Ascending aorta (tissue), 2 donors: ENCODE measurements at regions not wholly inside any gene's neighbourhood (a gene's known extent, or its start where the extent isn't known, plus 50 kb on each side); places are given as distances from the start of the nearest gene placed in this dataset.

ENCODE experiments used
- DNase-seq, 2 donors: peaks; one replicate each; pipeline ENCODE4 v3.0.0-alpha.2; 2019; ENCODE audit warnings: low spot score in 2 of 2
- H3K27ac ChIP-seq, 2 donors: fragments of 200-600 bp; sonication (generic); one replicate each; pipeline ENCODE4 v1.5.1; 2016 to 2017; ENCODE audit warnings: mild to moderate bottlenecking in 1 of 2
- H3K27me3 ChIP-seq: fragments of 200-600 bp; sonication (generic); one replicate; pipeline ENCODE4 v1.5.1; 2017
- H3K36me3 ChIP-seq, 2 donors: fragments of 200-600 bp; sonication (generic); one replicate each; pipeline ENCODE4 v1.5.1; 2016
- H3K4me1 ChIP-seq, 2 donors: fragments of 200-600 bp; sonication (generic); one replicate each; pipeline ENCODE4 v1.5.1; 2016 to 2017; ENCODE audit warnings: mild to moderate bottlenecking in 1 of 2
- H3K4me3 ChIP-seq, 2 donors: fragments of 200-600 bp; sonication (generic); one replicate each; pipeline ENCODE4 v1.5.1; 2016 to 2017; ENCODE audit warnings: mild to moderate bottlenecking in 1 of 2
- H3K9me3 ChIP-seq, 2 donors: fragments of 200-600 bp; sonication (generic); one replicate each; pipeline ENCODE4 v1.5.1; 2016
- intact Hi-C: fragments of 100-400 bp; cut with DNase I; formaldehyde crosslinking; loops from one replicate; pipeline ENCODE4 v1.15.1; 2023
- TF ChIP-seq, protein P1 (sequence below), 3 experiments: fragments of 200-600 bp in 2 of 3; fragments of 450-650 bp in 1 of 3; sonication (generic) in 2 of 3; IDR thresholded peaks; one replicate each; pipeline ENCODE4 v1.5.1; 2016 to 2019; ENCODE audit warnings: antibody characterized with exemption in 3 of 3, mild to moderate bottlenecking in 1 of 3, moderate library complexity in 1 of 3

DNA sequence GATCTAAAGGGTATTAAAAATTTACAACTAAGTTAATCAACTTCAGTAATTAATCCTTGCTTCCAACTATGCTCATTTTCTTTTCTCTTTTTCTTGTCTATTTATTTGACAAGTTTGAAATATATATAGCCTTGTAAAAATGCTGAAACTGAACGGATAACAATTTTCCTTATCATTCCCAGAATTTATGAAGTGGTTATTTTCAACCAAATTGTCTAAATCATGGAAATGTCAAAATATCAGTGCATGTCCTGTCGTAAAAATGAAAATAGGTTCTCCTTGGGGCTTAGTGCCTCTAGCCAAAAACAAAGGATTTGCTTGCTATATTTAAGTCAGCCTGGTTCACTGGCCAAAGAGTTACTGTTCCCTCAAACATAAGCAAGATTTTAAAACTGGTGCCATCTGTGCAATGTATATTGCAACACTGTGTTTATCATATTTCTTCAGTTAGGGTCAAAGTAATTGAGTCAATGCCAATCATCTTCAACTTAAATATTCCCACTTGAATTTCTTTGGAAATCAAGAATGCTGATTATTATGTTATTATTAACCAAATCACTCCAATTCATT lies 798.3 kb downstream of the MAT2B start:
- no peaks in the 10 kb centered on the region for H3K36me3 ChIP-seq
- no peak for DNase-seq
- TF ChIP-seq, protein P1, sequence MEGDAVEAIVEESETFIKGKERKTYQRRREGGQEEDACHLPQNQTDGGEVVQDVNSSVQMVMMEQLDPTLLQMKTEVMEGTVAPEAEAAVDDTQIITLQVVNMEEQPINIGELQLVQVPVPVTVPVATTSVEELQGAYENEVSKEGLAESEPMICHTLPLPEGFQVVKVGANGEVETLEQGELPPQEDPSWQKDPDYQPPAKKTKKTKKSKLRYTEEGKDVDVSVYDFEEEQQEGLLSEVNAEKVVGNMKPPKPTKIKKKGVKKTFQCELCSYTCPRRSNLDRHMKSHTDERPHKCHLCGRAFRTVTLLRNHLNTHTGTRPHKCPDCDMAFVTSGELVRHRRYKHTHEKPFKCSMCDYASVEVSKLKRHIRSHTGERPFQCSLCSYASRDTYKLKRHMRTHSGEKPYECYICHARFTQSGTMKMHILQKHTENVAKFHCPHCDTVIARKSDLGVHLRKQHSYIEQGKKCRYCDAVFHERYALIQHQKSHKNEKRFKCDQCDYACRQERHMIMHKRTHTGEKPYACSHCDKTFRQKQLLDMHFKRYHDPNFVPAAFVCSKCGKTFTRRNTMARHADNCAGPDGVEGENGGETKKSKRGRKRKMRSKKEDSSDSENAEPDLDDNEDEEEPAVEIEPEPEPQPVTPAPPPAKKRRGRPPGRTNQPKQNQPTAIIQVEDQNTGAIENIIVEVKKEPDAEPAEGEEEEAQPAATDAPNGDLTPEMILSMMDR (IDR thresholded peaks at IDR 0.05) = no peak
- intact Hi-C loops = no loop called here
- H3K27ac ChIP-seq = no peak overlapping the region
- H3K4me1 ChIP-seq = no peaks in the 10 kb centered on the region
- H3K9me3 ChIP-seq = no peaks in the 10 kb centered on the region
- no peaks in the 10 kb centered on the region for H3K27me3 ChIP-seq
- H3K4me3 ChIP-seq = no peak overlapping the region

DNA sequence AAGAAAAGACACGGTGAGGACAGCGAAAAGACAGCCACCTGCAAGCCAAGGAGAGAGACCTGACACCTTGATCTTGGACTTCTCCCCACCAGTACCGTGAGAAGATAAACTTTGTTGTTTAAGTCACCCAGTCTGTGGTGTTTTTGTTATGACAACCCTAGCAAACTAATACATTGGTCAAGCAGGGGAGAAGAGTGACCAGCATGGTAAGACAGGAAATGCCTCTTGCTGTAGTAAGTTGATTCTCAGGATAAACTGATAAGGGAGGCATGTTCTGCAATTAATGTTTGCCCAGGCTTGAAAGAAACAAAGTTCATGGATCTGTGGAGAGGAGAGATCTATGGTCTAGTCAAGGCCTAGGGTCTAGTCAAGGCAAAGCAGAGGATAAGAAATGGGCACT lies 801.2 kb downstream of the MAT2B start:
- TF ChIP-seq, protein P1 (IDR thresholded peaks at IDR 0.05) = no peak

DNA sequence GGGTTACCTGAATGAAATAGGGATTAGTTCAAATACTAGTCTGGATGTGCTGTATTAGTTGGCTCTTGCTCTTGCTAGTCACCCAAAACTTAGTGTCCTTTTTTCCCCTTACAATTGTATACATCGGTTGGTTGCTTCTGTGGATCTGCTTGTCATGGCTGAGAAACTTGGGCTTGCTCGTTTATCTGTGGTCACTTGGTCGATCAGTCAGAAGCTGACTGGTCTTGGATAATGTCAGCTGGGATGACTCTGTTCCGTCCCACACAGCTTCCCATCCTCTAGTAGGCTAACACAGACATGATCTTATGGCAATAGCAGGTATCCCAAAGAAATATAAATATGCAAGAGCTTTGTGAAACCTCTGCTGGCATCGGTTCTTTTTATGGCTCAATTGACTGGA lies 807.4 kb downstream of the MAT2B start:
- H3K36me3 ChIP-seq = no peaks in the 10 kb centered on the region
- no peak overlapping the region for H3K4me3 ChIP-seq
- intact Hi-C loops = no loop called here
- no peaks in the 10 kb centered on the region for H3K9me3 ChIP-seq
- no peaks in the 10 kb centered on the region for H3K4me1 ChIP-seq
- no peak overlapping the region for H3K27ac ChIP-seq
- no peaks in the 10 kb centered on the region for H3K27me3 ChIP-seq
- TF ChIP-seq, protein P1 (IDR thresholded peaks at IDR 0.05) = no peak
- no peak for DNase-seq

More for the DNA sequence above, 801.2 kb downstream of the MAT2B start:
- Histone ChIP-seq H3K27ac (no peak overlapping the region), H3K4me1 (no peaks in the 10 kb centered on the region), H3K27me3 (no peaks in the 10 kb centered on the region), H3K4me3 (no peak overlapping the region), H3K9me3 (no peaks in the 10 kb centered on the region), H3K36me3 (no peaks in the 10 kb centered on the region)
- DNase-seq = no peak
- intact Hi-C loops = no loop called here

DNA sequence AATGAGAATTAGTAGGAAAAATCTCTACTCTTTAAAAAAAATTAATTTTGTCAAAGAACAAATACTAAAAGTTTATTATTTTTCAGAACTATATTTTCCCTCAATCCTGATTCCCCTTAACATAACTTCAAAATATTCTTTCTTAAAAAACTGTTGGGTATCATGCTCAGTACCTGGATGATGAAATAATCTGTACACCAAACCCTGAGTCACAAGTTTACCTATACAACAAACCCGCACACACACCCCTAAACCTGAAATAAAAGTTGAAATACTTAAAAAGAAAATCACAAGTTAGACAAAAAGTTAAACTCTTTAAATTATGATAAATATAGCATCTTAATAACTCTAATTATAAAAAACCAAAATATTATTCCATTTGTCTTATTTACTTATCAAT lies 812.3 kb downstream of the MAT2B start:
- Histone ChIP-seq H3K9me3 (no peaks in the 10 kb centered on the region), H3K27ac (no peak overlapping the region), H3K27me3 (no peaks in the 10 kb centered on the region), H3K36me3 (no peaks in the 10 kb centered on the region), H3K4me3 (no peak overlapping the region), H3K4me1 (no peaks in the 10 kb centered on the region)
- intact Hi-C loops = no loop called here
- no peak for DNase-seq
- TF ChIP-seq, protein P1 (IDR thresholded peaks at IDR 0.05) = no peak

DNA sequence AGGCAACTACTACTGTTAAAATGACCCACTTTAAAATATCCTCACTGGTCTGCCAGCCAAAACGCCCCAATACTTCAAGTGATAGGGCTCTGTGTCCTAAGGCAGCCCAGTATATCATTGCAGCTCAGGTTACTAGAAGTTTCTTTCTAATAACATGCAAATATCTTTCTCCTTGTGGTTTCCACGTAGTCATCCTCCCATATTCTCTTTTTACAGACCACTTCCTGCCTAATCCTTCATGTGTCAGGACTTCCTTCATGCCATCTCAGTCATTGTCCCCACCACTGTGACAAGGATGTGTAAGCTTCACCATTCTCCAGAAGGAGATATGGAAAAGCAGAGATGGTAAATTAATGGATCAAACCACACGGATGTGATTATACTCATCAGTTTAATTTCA lies 813.7 kb downstream of the MAT2B start:
- no peak overlapping the region for H3K4me3 ChIP-seq
- TF ChIP-seq, protein P1 (IDR thresholded peaks at IDR 0.05) = no peak
- no peaks in the 10 kb centered on the region for H3K36me3 ChIP-seq
- no peaks in the 10 kb centered on the region for H3K9me3 ChIP-seq
- DNase-seq = no peak
- no peaks in the 10 kb centered on the region for H3K27me3 ChIP-seq
- no peak overlapping the region for H3K27ac ChIP-seq
- intact Hi-C loops = no loop called here
- no peaks in the 10 kb centered on the region for H3K4me1 ChIP-seq

DNA sequence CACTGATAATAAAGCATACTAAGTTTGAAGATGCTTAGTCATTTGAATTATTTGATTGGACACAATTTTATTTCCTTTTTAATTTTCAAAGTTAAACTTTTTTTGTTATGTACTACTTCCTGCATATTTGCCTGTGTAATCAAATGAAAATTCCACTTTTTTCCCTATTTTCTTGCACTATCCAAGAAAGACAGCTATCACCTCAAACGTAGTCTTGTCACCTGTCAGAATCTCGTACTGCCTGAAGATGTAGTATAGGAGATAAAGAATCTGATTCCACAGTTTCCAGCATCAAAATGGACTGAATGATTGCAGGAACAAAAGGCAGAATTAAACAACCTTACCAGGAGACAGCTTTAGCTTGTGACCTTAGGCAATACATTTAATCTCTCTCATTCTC lies 818.8 kb downstream of the MAT2B start:
- no peaks in the 10 kb centered on the region for H3K4me1 ChIP-seq
- intact Hi-C loops = no loop called here
- DNase-seq = no peak
- TF ChIP-seq, protein P1 (IDR thresholded peaks at IDR 0.05) = no peak
- no peaks in the 10 kb centered on the region for H3K27me3 ChIP-seq
- no peaks in the 10 kb centered on the region for H3K36me3 ChIP-seq
- no peak overlapping the region for H3K27ac ChIP-seq
- no peak overlapping the region for H3K4me3 ChIP-seq
- peaks cover 0 to 9% of the 10 kb centered on the region in 2 donors for H3K9me3 ChIP-seq
